HFF-Myc (cell line): ENCODE measurements at regions not wholly inside any gene's neighbourhood (a gene's known extent, or its start where the extent isn't known, plus 50 kb on each side); places are given as distances from the start of the nearest gene placed in this dataset.
"Not testable (repeated sequence)": the region's sequence is repeated elsewhere in the genome, so short reads cannot be mapped to it uniquely, and the experiment has no call there.

ENCODE experiments used
- DNase-seq: peaks from one replicate; pipeline ENCODE4 v3.0.0-alpha.2; 2011; ENCODE audit warnings: low read depth; ENCODE audit errors: extremely low read depth
- H3K4me3 ChIP-seq: replicated peaks from 2 replicates; pipeline ENCODE4 v1.5.1; 2011; ENCODE audit warnings: low read depth, mild to moderate bottlenecking, control low read depth, low read length
- CTCF ChIP-seq: IDR thresholded peaks from 2 replicates; pipeline ENCODE4 v1.5.1; 2012; ENCODE audit warnings: mild to moderate bottlenecking, low read depth, low read length, control low read depth; ENCODE audit errors: missing control alignments

- DNase-seq = no peak
- H3K4me3 ChIP-seq = no peak overlapping the region
- no peak for TF ChIP-seq CTCF
These were observed 63.8 kb upstream of the PRSS23 start for GRCh38 chr11:86736291-86737143.

- H3K4me3 ChIP-seq = no peak overlapping the region
- no peak for DNase-seq
- no peak for TF ChIP-seq CTCF
These were observed 63.3 kb upstream of the ME3 start for GRCh38 chr11:86735451-86736290.

GRCh38 chr11:86732739-86733138, 60.3 kb upstream of the ME3 start:
- not testable (repeated sequence) for DNase-seq, H3K4me3 ChIP-seq

- H3K4me3 ChIP-seq, DNase-seq: not testable (repeated sequence)
These were observed 59.9 kb upstream of the ME3 start for GRCh38 chr11:86732286-86732685.

- DNase-seq, H3K4me3 ChIP-seq: not testable (repeated sequence)
These were observed 57.2 kb upstream of the ME3 start for GRCh38 chr11:86729576-86729975.

- no peak for DNase-seq
- no peak overlapping the region for H3K4me3 ChIP-seq
- no peak for TF ChIP-seq CTCF
These were observed 56.1 kb upstream of the ME3 start for GRCh38 chr11:86728562-86728961.

GRCh38 chr11:86726770-86727504, 54.5 kb upstream of the ME3 start:
- TF ChIP-seq CTCF = no peak
- H3K4me3 ChIP-seq = no peak overlapping the region
- DNase-seq = no peak
